H7 (cell line): ENCODE measurements at regions not wholly inside any gene's neighbourhood (a gene's known extent, or its start where the extent isn't known, plus 50 kb on each side); places are given as distances from the start of the nearest gene placed in this dataset.
"Not testable (repeated sequence)": the region's sequence is repeated elsewhere in the genome, so short reads cannot be mapped to it uniquely, and the experiment has no call there.

Experiments used
- DNase-seq: peaks from one replicate; pipeline ENCODE4 v3.0.0; 2012
- H3K27me3 ChIP-seq: 2 replicates; pipeline ENCODE4 v1.6.0; 2011; ENCODE audit warnings: mild to moderate bottlenecking, low read length; ENCODE audit not compliant: control insufficient read depth, insufficient read depth
- H3K36me3 ChIP-seq: replicated peaks from 2 replicates; pipeline ENCODE4 v1.5.1; 2011; ENCODE audit warnings: low read length; ENCODE audit not compliant: control insufficient read depth, insufficient read depth
- H3K4me3 ChIP-seq: 2 replicates; pipeline ENCODE4 v1.5.1; 2011; ENCODE audit warnings: low read depth, mild to moderate bottlenecking, control low read depth, low read length, moderate library complexity; ENCODE audit not compliant: insufficient read depth

DNA sequence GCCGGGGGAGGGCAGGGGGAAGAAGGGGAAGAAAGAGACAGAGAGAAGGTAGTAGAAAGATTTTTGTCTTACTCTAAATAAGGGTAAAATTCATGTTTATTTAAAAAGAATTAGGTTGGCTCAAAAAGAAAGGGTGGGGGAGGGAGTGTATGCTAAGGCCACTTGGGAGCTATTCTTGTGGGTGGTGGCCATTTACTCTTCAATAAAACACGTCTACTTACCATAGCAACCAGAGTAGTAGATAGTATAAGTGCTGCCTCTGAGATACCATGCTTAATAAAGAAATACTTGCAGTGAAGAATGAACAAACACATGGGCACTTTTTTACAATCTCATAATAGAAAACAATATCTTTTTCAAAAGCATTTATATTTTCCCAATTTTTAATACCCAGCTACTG lies 538.1 kb upstream of the PTBP2 start:
- DNase-seq = no peak
- no peak overlapping the region for H3K4me3 ChIP-seq
- H3K36me3 ChIP-seq = no peaks in the 10 kb centered on the region
- no peaks in the 10 kb centered on the region for H3K27me3 ChIP-seq

DNA sequence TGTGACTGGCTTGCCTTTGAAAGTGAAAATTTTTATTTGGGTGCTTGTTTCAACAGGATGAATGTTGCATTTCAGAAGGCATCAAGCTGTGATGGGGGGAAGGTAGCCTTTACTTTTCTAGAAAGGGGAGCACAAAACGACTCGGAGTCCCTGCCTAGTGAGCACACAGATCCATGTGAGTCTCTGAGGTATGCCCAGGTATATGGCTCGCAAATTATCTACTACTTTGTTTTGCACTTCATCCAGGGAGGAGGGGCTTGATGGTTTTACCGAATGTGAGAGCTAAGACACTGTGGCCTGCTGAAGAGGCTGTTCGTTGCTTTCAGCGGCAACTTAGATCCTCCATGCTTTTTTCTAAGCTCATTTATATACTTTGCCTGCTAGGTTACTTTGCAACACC lies 537.7 kb upstream of the PTBP2 start:
- Histone ChIP-seq H3K36me3 (no peaks in the 10 kb centered on the region), H3K27me3 (no peaks in the 10 kb centered on the region), H3K4me3 (no peak overlapping the region)
- no peak for DNase-seq

DNA sequence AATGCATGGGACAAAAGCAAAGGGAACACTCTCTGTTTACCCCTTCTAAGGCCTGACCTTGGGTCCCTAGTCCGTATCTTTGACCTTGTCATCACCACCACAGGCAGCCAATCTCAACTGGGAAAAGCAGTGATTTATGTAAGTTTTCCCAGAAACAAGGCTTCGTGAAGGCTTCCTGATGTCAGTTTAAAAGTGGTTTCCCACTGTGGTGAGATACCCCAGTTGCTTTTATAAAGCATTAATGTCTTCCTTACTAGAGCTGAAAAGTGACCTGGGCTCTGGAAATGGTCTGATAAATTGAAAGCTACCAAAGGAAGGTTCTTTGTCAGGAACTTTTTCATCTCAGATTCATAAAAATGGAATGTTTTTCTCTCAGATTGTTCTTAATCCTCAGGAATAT lies 536.4 kb upstream of the PTBP2 start:
- no peak overlapping the region for H3K4me3 ChIP-seq
- no peak for DNase-seq
- no peaks in the 10 kb centered on the region for H3K36me3 ChIP-seq
- no peaks in the 10 kb centered on the region for H3K27me3 ChIP-seq

DNA sequence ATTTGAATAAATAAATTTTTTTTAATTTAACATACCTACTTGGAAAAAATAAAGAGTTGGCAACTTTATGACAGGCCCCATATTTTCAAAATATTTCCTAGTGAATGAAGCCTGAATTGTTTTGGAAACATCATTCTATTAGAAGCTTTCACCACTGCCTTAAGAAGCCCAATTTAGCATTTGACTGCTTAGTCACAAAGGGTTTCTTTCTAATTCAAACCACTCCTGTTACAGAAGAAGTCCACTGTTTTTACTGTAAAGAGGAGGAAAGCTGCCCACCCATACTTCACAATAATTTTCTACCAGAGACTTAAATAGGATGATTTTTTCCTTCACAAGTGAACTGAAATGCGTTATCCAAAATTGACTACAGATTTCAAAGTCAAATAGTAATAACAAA lies 534.6 kb upstream of the PTBP2 start:
- Histone ChIP-seq H3K27me3 (no peaks in the 10 kb centered on the region), H3K36me3 (no peaks in the 10 kb centered on the region), H3K4me3 (no peak overlapping the region)
- peak; percentile 5 for DNase-seq

DNA sequence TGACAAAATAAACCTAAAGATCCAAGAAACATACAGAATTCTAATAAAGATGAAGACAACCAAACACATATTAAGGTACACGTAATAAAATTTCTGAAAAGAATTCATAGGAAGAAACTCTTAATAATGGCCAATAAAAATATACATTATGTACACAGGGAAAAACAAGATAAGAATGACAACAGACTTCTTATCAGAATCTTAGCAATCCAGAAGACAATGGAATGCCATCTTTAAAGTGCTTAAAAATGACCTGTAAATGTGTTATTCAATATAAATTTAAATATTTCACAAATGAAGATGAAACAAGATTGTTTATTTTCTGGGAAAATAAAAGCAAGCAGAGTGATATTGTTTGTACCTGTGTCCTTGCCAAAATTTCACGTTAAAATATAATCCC lies 530.4 kb upstream of the PTBP2 start:
- Histone ChIP-seq H3K4me3 (no peak overlapping the region), H3K36me3 (no peaks in the 10 kb centered on the region), H3K27me3 (no peaks in the 10 kb centered on the region)
- DNase-seq = no peak

DNA sequence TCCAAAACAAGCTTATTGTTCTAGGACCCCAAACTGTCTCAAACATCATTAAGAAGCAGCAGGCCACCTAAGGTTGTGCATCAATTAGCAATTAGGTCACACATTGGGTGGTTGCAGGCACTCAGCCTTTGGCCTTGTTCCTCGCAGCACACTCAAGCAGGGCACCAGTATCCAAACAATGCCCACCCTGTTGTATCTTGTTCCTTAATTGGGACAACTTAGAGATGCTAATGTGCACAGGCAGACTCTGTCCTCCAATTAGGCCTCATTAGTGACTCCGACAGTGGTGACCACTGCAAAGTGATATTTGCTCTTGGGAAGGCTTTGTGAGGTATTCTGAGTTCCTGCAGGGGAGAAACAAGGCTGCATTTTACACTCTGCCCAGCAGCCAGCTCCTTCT lies 515.1 kb upstream of the PTBP2 start:
- no peak overlapping the region for H3K4me3 ChIP-seq
- no peaks in the 10 kb centered on the region for H3K27me3 ChIP-seq
- DNase-seq = no peak
- H3K36me3 ChIP-seq = no peaks in the 10 kb centered on the region

DNA sequence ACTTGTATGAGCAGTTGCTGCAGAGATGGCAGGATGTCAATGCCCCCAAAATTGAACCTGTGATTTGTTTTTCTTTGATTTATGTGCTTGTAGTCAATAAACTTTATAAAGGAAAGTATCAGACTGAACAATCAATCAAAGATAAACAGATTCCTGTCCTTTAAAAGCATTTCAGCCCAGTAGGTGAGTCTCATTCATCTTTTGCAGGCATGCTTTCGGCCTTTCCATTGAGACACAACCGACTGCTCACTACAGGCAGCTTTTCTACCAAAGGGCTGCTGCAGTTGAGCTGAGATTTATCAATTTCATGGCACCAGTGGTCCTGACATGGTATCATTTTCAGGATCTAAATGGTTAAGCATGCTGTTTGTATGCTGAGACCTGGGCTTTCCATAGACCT lies 513.6 kb upstream of the PTBP2 start:
- Histone ChIP-seq H3K36me3 (no peaks in the 10 kb centered on the region), H3K27me3 (no peaks in the 10 kb centered on the region), H3K4me3 (no peak overlapping the region)
- DNase-seq = no peak

DNA sequence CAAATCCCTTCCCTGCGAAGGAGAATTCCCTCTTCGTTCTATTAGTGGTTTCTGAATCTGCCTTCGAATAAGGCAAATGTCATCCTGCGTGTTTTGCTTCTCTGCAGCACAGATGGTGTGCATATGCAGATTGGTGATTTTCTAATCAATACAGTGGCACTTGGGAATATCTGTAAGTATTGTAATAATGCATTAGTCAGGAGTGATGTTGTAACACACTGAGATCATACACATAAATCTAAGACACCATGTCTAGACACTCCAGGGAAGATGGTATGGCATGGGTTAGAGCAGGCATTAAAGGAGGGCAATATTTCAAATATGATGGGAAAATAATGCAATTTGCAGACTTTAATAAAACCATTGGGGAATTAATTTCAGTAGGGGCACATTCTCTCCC lies 513.2 kb upstream of the PTBP2 start:
- Histone ChIP-seq H3K4me3 (no peak overlapping the region), H3K36me3 (no peaks in the 10 kb centered on the region), H3K27me3 (no peaks in the 10 kb centered on the region)
- no peak for DNase-seq

DNA sequence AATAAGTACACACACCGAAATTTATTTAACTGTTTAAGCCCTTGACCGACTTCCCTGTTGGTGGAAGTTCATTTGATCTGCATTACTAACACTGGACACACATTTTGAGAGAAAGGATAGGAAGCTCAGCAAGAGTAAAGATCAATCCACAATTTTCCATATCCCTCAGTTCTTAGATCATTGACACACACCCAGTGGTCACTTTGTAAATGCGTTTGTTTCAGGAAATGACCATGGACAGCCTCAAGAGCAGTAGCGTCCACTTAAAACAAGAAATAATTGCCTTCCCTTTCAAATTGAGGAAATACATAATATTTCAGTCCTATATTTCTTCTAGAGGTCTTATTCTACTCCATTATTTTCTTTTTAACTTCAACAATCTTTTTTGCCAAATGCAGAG lies 511.5 kb upstream of the PTBP2 start:
- Histone ChIP-seq H3K4me3 (no peak overlapping the region), H3K36me3 (no peaks in the 10 kb centered on the region), H3K27me3 (no peaks in the 10 kb centered on the region)
- DNase-seq = no peak

DNA sequence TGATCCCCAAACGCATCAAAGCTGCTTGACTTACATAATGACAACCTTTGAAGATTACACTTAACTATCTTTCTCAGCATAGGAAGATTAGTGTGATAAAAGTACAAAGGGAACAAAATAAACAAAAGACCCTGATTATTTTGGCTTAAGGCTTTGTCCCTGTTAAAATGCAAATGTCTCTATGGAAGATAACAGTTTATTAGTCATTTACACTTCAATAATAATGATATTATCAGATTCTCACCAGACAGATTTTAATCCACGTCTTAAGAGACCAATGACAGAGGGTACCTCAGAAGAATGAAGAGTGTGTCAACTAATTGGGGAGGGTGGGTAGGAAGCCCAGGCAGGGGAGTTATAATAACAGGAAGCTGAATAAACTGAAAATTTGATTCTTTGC lies 510.4 kb upstream of the PTBP2 start:
- Histone ChIP-seq H3K4me3 (no peak overlapping the region), H3K27me3 (no peaks in the 10 kb centered on the region), H3K36me3 (no peaks in the 10 kb centered on the region)
- DNase-seq = no peak

DNA sequence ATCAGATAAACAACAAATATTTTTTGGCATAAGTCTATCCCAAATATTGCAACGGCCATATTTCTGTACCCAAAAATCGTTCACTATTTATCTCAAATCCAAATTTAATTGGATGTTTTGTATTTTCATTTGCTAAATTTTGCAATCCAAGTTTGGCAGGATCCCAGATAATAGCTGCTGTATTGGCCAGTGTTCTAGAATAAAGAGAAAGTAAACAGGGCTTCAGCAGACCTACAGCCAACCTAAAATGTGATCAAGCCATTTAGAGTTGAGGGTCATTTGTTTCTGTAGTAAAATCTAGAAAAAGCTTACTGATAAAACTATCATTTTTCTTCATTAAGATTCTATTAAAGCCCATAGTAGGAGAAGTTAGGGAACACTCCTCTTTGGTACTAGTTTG lies 506.6 kb upstream of the PTBP2 start:
- H3K27me3 ChIP-seq = no peaks in the 10 kb centered on the region
- DNase-seq = no peak
- no peaks in the 10 kb centered on the region for H3K36me3 ChIP-seq
- no peak overlapping the region for H3K4me3 ChIP-seq

DNA sequence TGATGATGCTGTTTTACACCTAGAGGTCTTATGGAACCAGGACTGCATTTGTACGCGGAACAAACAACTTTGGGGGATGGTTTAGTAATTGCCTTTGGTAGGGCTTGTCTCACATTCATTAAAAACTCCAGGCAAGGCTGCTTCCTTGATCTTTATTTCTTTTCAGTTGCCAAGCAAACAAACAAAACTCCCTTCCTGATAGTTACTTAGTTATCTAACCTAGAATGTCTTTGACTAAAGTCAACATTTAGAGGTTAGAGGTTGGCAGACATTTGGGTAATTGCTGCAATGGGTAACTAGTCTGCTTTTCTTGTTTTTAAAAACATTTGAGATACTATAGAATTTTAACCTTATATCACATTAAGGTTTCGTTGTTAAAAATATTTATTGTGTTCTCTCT lies 500.9 kb upstream of the PTBP2 start:
- H3K36me3 ChIP-seq = no peaks in the 10 kb centered on the region
- no peak overlapping the region for H3K4me3 ChIP-seq
- H3K27me3 ChIP-seq = no peaks in the 10 kb centered on the region
- DNase-seq = no peak

DNA sequence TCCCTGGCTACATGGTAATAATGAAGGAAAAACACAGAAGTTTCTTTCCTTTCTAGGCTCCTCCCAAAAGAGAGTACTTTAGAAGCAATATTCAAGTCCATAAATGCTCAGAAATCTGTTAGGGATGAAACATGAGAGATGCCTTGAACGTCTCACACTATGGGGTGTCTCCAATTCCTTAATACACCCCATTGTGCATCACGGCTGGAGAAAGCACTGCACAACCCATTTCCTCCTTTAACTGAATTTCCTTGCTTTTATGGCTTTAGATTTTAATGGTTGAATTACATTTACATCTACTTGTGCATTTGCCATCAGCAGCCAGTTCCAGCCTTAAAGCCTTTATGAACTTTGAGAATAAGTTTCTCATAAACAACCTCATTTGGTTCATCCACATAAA lies 498.9 kb upstream of the PTBP2 start:
- H3K27me3 ChIP-seq = no peaks in the 10 kb centered on the region
- H3K4me3 ChIP-seq = no peak overlapping the region
- DNase-seq = no peak
- no peaks in the 10 kb centered on the region for H3K36me3 ChIP-seq

DNA sequence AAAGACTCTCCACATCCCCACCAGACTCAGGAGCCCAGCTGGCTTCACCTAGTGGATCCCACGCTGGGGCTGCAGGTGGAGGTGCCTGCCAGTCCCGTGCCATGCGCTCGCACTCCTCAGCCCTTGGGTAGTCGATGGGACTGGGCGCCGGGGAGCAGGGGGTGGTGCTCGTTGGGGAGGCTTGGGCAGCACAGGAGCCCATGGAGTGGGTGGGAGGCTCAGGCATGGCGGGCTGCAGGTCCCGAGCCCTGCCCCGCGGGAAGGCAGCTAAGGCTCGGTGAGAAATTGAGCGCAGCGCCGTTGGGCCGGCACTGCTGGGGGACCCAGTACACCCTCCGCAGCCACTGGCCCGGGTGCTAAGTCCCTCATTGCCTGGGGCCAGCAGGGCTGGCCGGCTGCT lies 497.4 kb upstream of the PTBP2 start:
- not testable (repeated sequence) for H3K4me3 ChIP-seq, DNase-seq, H3K27me3 ChIP-seq, H3K36me3 ChIP-seq

DNA sequence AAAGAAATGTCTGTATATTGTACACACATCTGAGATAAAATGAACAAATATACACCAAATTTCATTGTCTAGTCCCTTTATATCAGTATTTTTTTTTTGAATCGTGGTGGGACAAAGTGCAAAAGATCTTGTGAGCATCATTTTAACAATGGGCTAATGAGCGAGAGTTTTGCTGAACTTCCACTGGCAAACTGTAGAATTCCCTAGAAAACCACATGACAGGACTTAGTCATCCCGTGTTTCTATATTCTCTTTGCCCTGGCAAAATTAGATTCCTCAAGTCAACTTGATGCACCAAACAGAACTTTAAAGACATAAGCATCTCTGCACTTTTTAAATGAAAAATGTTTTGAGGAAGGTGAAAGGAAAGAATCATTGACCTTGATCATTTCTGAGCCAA lies 488.2 kb upstream of the PTBP2 start:
- no peak for DNase-seq
- no peaks in the 10 kb centered on the region for H3K36me3 ChIP-seq
- no peaks in the 10 kb centered on the region; the same call in 1 of the 2 replicates for H3K27me3 ChIP-seq
- no peak overlapping the region for H3K4me3 ChIP-seq

DNA sequence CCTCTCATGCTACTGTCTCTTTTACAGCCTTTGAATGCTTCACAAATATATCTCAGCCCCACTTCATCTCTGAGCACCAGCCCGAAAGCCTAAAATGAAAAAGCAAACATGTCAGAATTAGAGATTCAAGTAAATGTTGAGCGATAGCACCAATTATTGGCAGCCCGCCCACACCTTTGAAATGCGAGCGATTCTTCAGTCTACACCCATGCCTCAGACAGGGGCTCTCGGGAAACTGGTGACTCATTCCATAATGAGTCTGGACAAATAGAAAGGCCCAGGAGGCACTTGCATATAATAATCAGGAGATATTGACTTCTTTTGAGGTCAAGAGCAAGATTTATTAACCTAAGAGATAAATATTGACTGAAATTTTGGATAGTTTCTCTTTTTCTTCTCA lies 487.3 kb upstream of the PTBP2 start:
- no peak for DNase-seq
- Histone ChIP-seq H3K4me3 (no peak overlapping the region), H3K27me3 (no peaks in the 10 kb centered on the region; the same call in 1 of the 2 replicates)

More for the DNA sequence above, 487.3 kb upstream of the PTBP2 start:
- H3K36me3 ChIP-seq = no peaks in the 10 kb centered on the region
